ENCODE measurements at regions not wholly inside any gene's neighbourhood (a gene's known extent, or its start where the extent isn't known, plus 50 kb on each side); places are given as distances from the start of the nearest gene placed in this dataset.

DNA sequence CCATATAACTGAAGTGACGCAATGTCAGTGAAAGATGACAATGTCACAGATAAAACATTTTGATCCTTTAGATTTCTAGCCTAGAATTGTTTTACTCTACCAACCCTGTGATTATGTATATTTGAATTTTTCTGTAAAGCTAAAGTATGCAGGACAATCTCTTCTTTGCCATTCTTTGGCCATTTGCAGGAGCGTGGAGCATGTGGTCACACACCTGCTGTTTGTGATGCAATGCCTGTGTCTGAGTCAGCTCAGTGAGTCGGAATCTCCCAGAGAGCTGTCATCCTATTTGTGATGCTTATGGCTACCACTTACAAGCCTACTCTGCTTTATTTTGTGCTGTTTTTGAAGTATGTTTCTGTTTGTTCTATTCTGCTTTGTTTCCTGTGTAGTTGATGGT, 214.5 kb downstream of the NAF1 start:
- WGBS, 2 experiments (ENCODE audit: extremely low coverage in 1 of 2, insufficient coverage in 1 of 2, insufficient read length in 1 of 2, insufficient replicate concordance in 2 of 2, low coverage in 1 of 2, low lambda C conversion rate in 2 of 2, missing lambda C conversion rate in 1 of 2): 82% methylated on average over 3 of the region's 3 CpGs; no CpG with 5 or more reads in 1 of the 2 experiments
- CTCF ChIA-PET (ENCODE audit: partially characterized antibody): interaction anchor here (2.5 kb wide), 1 partner anchor 307 kb away, joined by 8 read pairs; no protein-coding TSS in a partner anchor
- Histone ChIP-seq H3K18ac (ENCODE audit: extremely low read depth, low read length) (no peak overlapping the region), H3K4me2 (ENCODE audit: insufficient read depth in 1 of 2, low read depth in 2 of 2, low read length in 2 of 2) (no peak overlapping the region), H3K23me2 (ENCODE audit: low read depth, low read length) (no peaks in the 10 kb centered on the region), H3K56ac (replicated peaks; ENCODE audit: insufficient read length, low read depth, low read length) (no peak overlapping the region), H2AK5ac (ENCODE audit: low read depth, low read length) (no peak overlapping the region), H3K4me3 (ENCODE audit: extremely low read depth in 1 of 4, insufficient read depth in 2 of 4, low read depth in 3 of 4, low read length in 4 of 4) (no peak overlapping the region), H3K4me1 (replicated peaks in 1 of 4; ENCODE audit: control insufficient read depth in 3 of 4, insufficient read depth in 4 of 4, low read length in 3 of 4) (peaks cover 0 to 3% (median 0%) of the 10 kb centered on the region in 4 experiments; a peak in 1 of 7 replicates), H3K9ac (replicated peaks in 1 of 4; ENCODE audit: extremely low read depth in 1 of 4, low read depth in 3 of 4, low read length in 3 of 4) (no peak overlapping the region), H4K91ac (replicated peaks; ENCODE audit: insufficient read length, low read length) (no peak overlapping the region), H3K27me3 (replicated peaks in 1 of 4; ENCODE audit: control insufficient read depth in 3 of 4, extremely low read depth in 1 of 4, insufficient read depth in 3 of 4, low read length in 3 of 4) (no peaks in the 10 kb centered on the region), H4K20me1 (replicated peaks in 1 of 2; ENCODE audit: control insufficient read depth in 1 of 2, insufficient read depth in 2 of 2, low read length in 2 of 2) (no peaks in the 10 kb centered on the region), H3K79me2 (ENCODE audit: control insufficient read depth in 1 of 2, insufficient read depth in 2 of 2, low read length in 2 of 2) (no peaks in the 10 kb centered on the region), H4K5ac (ENCODE audit: insufficient read length, low read depth, low read length) (no peak overlapping the region), H3K27ac (ENCODE audit: low read depth, low read length) (no peak overlapping the region), H4K8ac (ENCODE audit: extremely low read depth, insufficient read depth, low read length) (0 out of 2 replicates have a peak overlapping the region, but pooled peaks have one; percentile 57), H3K9me3 (ENCODE audit: insufficient read depth in 2 of 2, low read depth in 1 of 2, low read length in 1 of 2) (no peaks in the 10 kb centered on the region), H2BK20ac (ENCODE audit: low read length) (no peak overlapping the region), H2BK120ac (replicated peaks; ENCODE audit: low read depth, low read length) (no peak overlapping the region), H2BK15ac (ENCODE audit: low read length) (no peak overlapping the region), H3K14ac (ENCODE audit: insufficient read length) (no peak overlapping the region), H2AFZ (ENCODE audit: low read length) (no peak overlapping the region), H3K23ac (ENCODE audit: insufficient read length) (no peak overlapping the region), H2BK5ac (ENCODE audit: low read depth, low read length) (no peak overlapping the region), H3K79me1 (ENCODE audit: low read depth, low read length) (no peaks in the 10 kb centered on the region), H3K4ac (replicated peaks; ENCODE audit: insufficient read length, low read depth, low read length) (no peak overlapping the region), H2BK12ac (ENCODE audit: low read depth, low read length) (no peak overlapping the region), H3K36me3 (ENCODE audit: control insufficient read depth in 2 of 4, insufficient read depth in 4 of 4, low read length in 3 of 4) (no peaks in the 10 kb centered on the region)
- DNase-seq (ENCODE audit: low read depth in 1 of 2, low spot score in 2 of 2) (no peak), FAIRE-seq (no peak)
- peak; percentile 84 for TF ChIP-seq CEBPB (IDR thresholded peaks at IDR 0.05; ENCODE audit: low read depth, low read length)
- TF ChIP-seq CREB1 (IDR thresholded peaks at IDR 0.05): 0 out of 2 replicates have a peak, but pooled peaks have one; percentile 16
- TF ChIP-seq, protein P1, sequence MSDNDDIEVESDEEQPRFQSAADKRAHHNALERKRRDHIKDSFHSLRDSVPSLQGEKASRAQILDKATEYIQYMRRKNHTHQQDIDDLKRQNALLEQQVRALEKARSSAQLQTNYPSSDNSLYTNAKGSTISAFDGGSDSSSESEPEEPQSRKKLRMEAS (IDR thresholded peaks at IDR 0.05): peak; percentile 36; the same call in 1 of the 2 replicates
- TF ChIP-seq, protein P2, sequence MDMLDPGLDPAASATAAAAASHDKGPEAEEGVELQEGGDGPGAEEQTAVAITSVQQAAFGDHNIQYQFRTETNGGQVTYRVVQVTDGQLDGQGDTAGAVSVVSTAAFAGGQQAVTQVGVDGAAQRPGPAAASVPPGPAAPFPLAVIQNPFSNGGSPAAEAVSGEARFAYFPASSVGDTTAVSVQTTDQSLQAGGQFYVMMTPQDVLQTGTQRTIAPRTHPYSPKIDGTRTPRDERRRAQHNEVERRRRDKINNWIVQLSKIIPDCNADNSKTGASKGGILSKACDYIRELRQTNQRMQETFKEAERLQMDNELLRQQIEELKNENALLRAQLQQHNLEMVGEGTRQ (IDR thresholded peaks at IDR 0.05; ENCODE audit: low read length): no peak
- TF ChIP-seq JUND (IDR thresholded peaks at IDR 0.05; ENCODE audit: low read length): peak; percentile 38; the same call in 1 of the 2 replicates
- POLR2A ChIA-PET (ENCODE audit: partially characterized antibody): no interaction called here

All from H1 (cell line).